DND-41 (cell line): ENCODE measurements at regions not wholly inside any gene's neighbourhood (a gene's known extent, or its start where the extent isn't known, plus 50 kb on each side); places are given as distances from the start of the nearest gene placed in this dataset.

ENCODE experiments used
- ATAC-seq: fragments of 200-7000 bp; cut with Tn5 transposase; 3 replicates; pipeline ENCODE4 v1.9.1; 2021; ENCODE audit warnings: low read depth; ENCODE audit not compliant: insufficient read depth
- DNase-seq: peaks from one replicate; pipeline ENCODE4 v3.0.0-alpha.2; 2020
- H2AFZ ChIP-seq: 2 replicates; pipeline ENCODE4 v1.6.0; 2012; ENCODE audit warnings: low read depth, low read length
- H3K27ac ChIP-seq: 2 replicates; pipeline ENCODE4 v1.5.1; 2012; ENCODE audit warnings: low read length, inconsistent platforms
- H3K27me3 ChIP-seq: fragments of 200-600 bp; sonication (generic); 2 replicates; pipeline ENCODE4 v1.6.0; 2012; ENCODE audit warnings: low read length, mild to moderate bottlenecking, inconsistent platforms; ENCODE audit not compliant: insufficient read depth, poor library complexity
- H3K36me3 ChIP-seq: 2 replicates; pipeline ENCODE4 v1.5.1; 2012; ENCODE audit warnings: low read length, inconsistent platforms; ENCODE audit not compliant: insufficient read depth
- H3K4me1 ChIP-seq: 2 replicates; pipeline ENCODE4 v1.5.1; 2012; ENCODE audit warnings: mild to moderate bottlenecking, low read length; ENCODE audit not compliant: insufficient read depth
- H3K4me2 ChIP-seq: 2 replicates; pipeline ENCODE4 v1.6.0; 2012; ENCODE audit warnings: mild to moderate bottlenecking, moderate library complexity, low read length, inconsistent platforms; ENCODE audit not compliant: insufficient read depth
- H3K4me3 ChIP-seq, 2 experiments: fragments of 200-600 bp in 1 of 2; shearing (Covaris generic) in 1 of 2; 2 replicates each; pipeline ENCODE4 v1.5.1; 2012 to 2016; ENCODE audit warnings: inconsistent platforms in 2 of 2, low read length in 2 of 2, mild to moderate bottlenecking in 2 of 2, low read depth in 1 of 2, moderate library complexity in 1 of 2
- H3K79me2 ChIP-seq: 2 replicates; pipeline ENCODE4 v1.6.0; 2012; ENCODE audit warnings: low read length, inconsistent platforms; ENCODE audit not compliant: insufficient read depth
- H3K9ac ChIP-seq: 2 replicates; pipeline ENCODE4 v1.6.0; 2012; ENCODE audit warnings: low read depth, mild to moderate bottlenecking, inconsistent platforms, low read length, moderate library complexity
- H3K9me3 ChIP-seq: 2 replicates; pipeline ENCODE4 v1.5.1; 2012; ENCODE audit warnings: low read length, moderate library complexity, mild to moderate bottlenecking, inconsistent platforms; ENCODE audit not compliant: insufficient read depth, severe bottlenecking
- H4K20me1 ChIP-seq: 2 replicates; pipeline ENCODE4 v1.6.0; 2012; ENCODE audit warnings: low read length; ENCODE audit not compliant: insufficient read depth
- CTCF ChIP-seq: IDR thresholded peaks from 2 replicates; pipeline ENCODE4 v1.5.1; 2012; ENCODE audit warnings: borderline replicate concordance, low read length, moderate library complexity, mild to moderate bottlenecking; ENCODE audit not compliant: poor library complexity, severe bottlenecking; ENCODE audit errors: extremely low read depth
- EZH2 ChIP-seq: IDR thresholded peaks from 3 replicates; pipeline ENCODE4 v1.6.1; 2012; ENCODE audit warnings: borderline replicate concordance, low read depth, mild to moderate bottlenecking, moderate library complexity, low read length, inconsistent platforms; ENCODE audit not compliant: severe bottlenecking

GRCh38 chr11:106415510-106415909 lies 338.0 kb downstream of the AASDHPPT start:
- H3K27ac ChIP-seq: no peak overlapping the region
- H3K79me2 ChIP-seq: no peaks in the 10 kb centered on the region
- ATAC-seq (no peak), DNase-seq (no peak)
- H3K4me1 ChIP-seq: no peaks in the 10 kb centered on the region
- H3K9me3 ChIP-seq: no peaks in the 10 kb centered on the region
- no peaks in the 10 kb centered on the region for H4K20me1 ChIP-seq
- no peak overlapping the region for H3K4me2 ChIP-seq
- no peaks in the 10 kb centered on the region for H3K36me3 ChIP-seq
- H3K4me3 ChIP-seq: no peak overlapping the region
- H3K9ac ChIP-seq: no peak overlapping the region
- TF ChIP-seq CTCF (no peak), EZH2 (no peak)
- no peaks in the 10 kb centered on the region for H3K27me3 ChIP-seq
- H2AFZ ChIP-seq: no peak overlapping the region

- Histone ChIP-seq H3K27ac (no peak overlapping the region), H4K20me1 (no peaks in the 10 kb centered on the region), H3K27me3 (no peaks in the 10 kb centered on the region), H2AFZ (no peak overlapping the region), H3K36me3 (no peaks in the 10 kb centered on the region), H3K4me2 (no peak overlapping the region), H3K9ac (no peak overlapping the region), H3K4me3 (no peak overlapping the region), H3K9me3 (no peaks in the 10 kb centered on the region), H3K79me2 (no peaks in the 10 kb centered on the region), H3K4me1 (no peaks in the 10 kb centered on the region)
- no peak for DNase-seq
- no peak for ATAC-seq
- TF ChIP-seq CTCF (no peak), EZH2 (no peak)
Measured at GRCh38 chr11:106418791-106419190, 341.3 kb downstream of the AASDHPPT start.

GRCh38 chr11:106420048-106420665 lies 342.7 kb downstream of the AASDHPPT start:
- Histone ChIP-seq H3K9ac (no peak overlapping the region), H2AFZ (peak overlapping the region; percentile 38; the same call in 1 of the 2 replicates), H3K27me3 (no peaks in the 10 kb centered on the region), H3K36me3 (no peaks in the 10 kb centered on the region), H4K20me1 (no peaks in the 10 kb centered on the region), H3K4me1 (no peaks in the 10 kb centered on the region), H3K4me3 (no peak overlapping the region), H3K9me3 (no peaks in the 10 kb centered on the region), H3K4me2 (no peak overlapping the region), H3K27ac (no peak overlapping the region), H3K79me2 (no peaks in the 10 kb centered on the region)
- TF ChIP-seq EZH2: no peak
- no peak for DNase-seq
- no peak for ATAC-seq

- Histone ChIP-seq H3K27me3 (no peaks in the 10 kb centered on the region), H3K79me2 (no peaks in the 10 kb centered on the region), H3K9me3 (no peaks in the 10 kb centered on the region), H3K36me3 (no peaks in the 10 kb centered on the region), H3K4me2 (no peak overlapping the region), H3K4me1 (no peaks in the 10 kb centered on the region), H2AFZ (no peak overlapping the region), H3K27ac (no peak overlapping the region), H3K4me3 (no peak overlapping the region), H4K20me1 (no peaks in the 10 kb centered on the region), H3K9ac (no peak overlapping the region)
- TF ChIP-seq CTCF (no peak), EZH2 (no peak)
- no peak for ATAC-seq
- DNase-seq: no peak
Measured at GRCh38 chr11:106420686-106421085, 343.2 kb downstream of the AASDHPPT start.
